H9 (cell line): ENCODE measurements at regions not wholly inside any gene's neighbourhood (a gene's known extent, or its start where the extent isn't known, plus 50 kb on each side); places are given as distances from the start of the nearest gene placed in this dataset.

ENCODE experiments used
- DNase-seq: peaks from one replicate; pipeline ENCODE4 v3.0.0-alpha.2; 2017
- H2AFZ ChIP-seq: one replicate; pipeline ENCODE4 v1.6.1; 2013; ENCODE audit warnings: mild to moderate bottlenecking, low read length, control low read depth, moderate library complexity
- H2AK5ac ChIP-seq: 2 replicates; pipeline ENCODE4 v1.6.1; 2013; ENCODE audit warnings: low read length, control low read depth, mixed read lengths; ENCODE audit not compliant: insufficient read length
- H2BK120ac ChIP-seq: one replicate; pipeline ENCODE4 v1.6.1; 2013; ENCODE audit warnings: low read depth, mild to moderate bottlenecking, low read length, control low read depth, inconsistent platforms; ENCODE audit not compliant: poor library complexity, severe bottlenecking
- H2BK12ac ChIP-seq: 2 replicates; pipeline ENCODE4 v1.6.1; 2013; ENCODE audit warnings: low read length, control low read depth, mixed read lengths, low read depth; ENCODE audit not compliant: insufficient read length
- H2BK15ac ChIP-seq: 2 replicates; pipeline ENCODE4 v1.6.1; 2013; ENCODE audit warnings: low read depth, low read length, control low read depth
- H2BK20ac ChIP-seq: one replicate; pipeline ENCODE4 v1.6.1; 2013; ENCODE audit warnings: low read depth, mild to moderate bottlenecking, low read length, control low read depth, inconsistent platforms; ENCODE audit not compliant: poor library complexity, severe bottlenecking
- H2BK5ac ChIP-seq: 2 replicates; pipeline ENCODE4 v1.6.1; 2013; ENCODE audit warnings: low read length, control low read depth, mixed read lengths; ENCODE audit not compliant: insufficient read length
- H3K14ac ChIP-seq: 2 replicates; pipeline ENCODE4 v1.6.1; 2013; ENCODE audit warnings: low read length, control low read depth; ENCODE audit not compliant: insufficient read depth
- H3K18ac ChIP-seq: 2 replicates; pipeline ENCODE4 v1.6.1; 2013; ENCODE audit warnings: low read depth, mild to moderate bottlenecking, mixed read lengths, low read length, control low read depth; ENCODE audit not compliant: insufficient read length
- H3K23ac ChIP-seq: 2 replicates; pipeline ENCODE4 v1.6.1; 2013; ENCODE audit warnings: low read length, control low read depth, mixed read lengths, low read depth; ENCODE audit not compliant: insufficient read length
- H3K23me2 ChIP-seq: 2 replicates; pipeline ENCODE4 v1.6.1; 2013; ENCODE audit warnings: low read depth, mild to moderate bottlenecking, mixed read lengths, low read length, control low read depth; ENCODE audit not compliant: insufficient read length, poor library complexity, severe bottlenecking
- H3K27ac ChIP-seq: 2 replicates; pipeline ENCODE4 v1.5.1; 2013; ENCODE audit warnings: low read length, control low read depth, mixed read lengths, low read depth; ENCODE audit not compliant: insufficient read length
- H3K27me3 ChIP-seq: 2 replicates; pipeline ENCODE4 v1.6.1; 2013; ENCODE audit warnings: low read length, control low read depth, inconsistent platforms; ENCODE audit not compliant: insufficient read depth
- H3K4ac ChIP-seq: 2 replicates; pipeline ENCODE4 v1.6.1; 2013; ENCODE audit warnings: low read depth, mild to moderate bottlenecking, control low read depth, inconsistent platforms, low read length, moderate library complexity
- H3K4me1 ChIP-seq: 2 replicates; pipeline ENCODE4 v1.6.1; 2013; ENCODE audit warnings: low read length, control low read depth, inconsistent platforms; ENCODE audit not compliant: insufficient read depth
- H3K4me2 ChIP-seq: 2 replicates; pipeline ENCODE4 v1.6.1; 2013; ENCODE audit warnings: low read length, control low read depth, mixed read lengths; ENCODE audit not compliant: insufficient read length, insufficient read depth
- H3K56ac ChIP-seq: 2 replicates; pipeline ENCODE4 v1.6.1; 2013; ENCODE audit warnings: low read depth, mild to moderate bottlenecking, mixed read lengths, low read length, control low read depth; ENCODE audit not compliant: insufficient read length
- H3K79me1 ChIP-seq: 2 replicates; pipeline ENCODE4 v1.6.1; 2013; ENCODE audit warnings: low read depth, mild to moderate bottlenecking, moderate library complexity, low read length, control low read depth, inconsistent platforms; ENCODE audit not compliant: insufficient read depth, poor library complexity, severe bottlenecking
- H3K79me2 ChIP-seq: 2 replicates; pipeline ENCODE4 v1.6.1; 2013; ENCODE audit warnings: low read length, control low read depth, inconsistent platforms; ENCODE audit not compliant: insufficient read depth
- H3K9ac ChIP-seq: 2 replicates; pipeline ENCODE4 v1.6.1; 2013; ENCODE audit warnings: low read length, control low read depth, mixed read lengths; ENCODE audit not compliant: insufficient read length; ENCODE audit errors: extremely low read depth
- H3K9me3 ChIP-seq: one replicate; pipeline ENCODE4 v1.6.1; 2013; ENCODE audit warnings: low read depth, low read length, inconsistent platforms; ENCODE audit not compliant: control insufficient read depth
- H3T11ph ChIP-seq: one replicate; pipeline ENCODE4 v1.6.1; 2013; ENCODE audit warnings: mild to moderate bottlenecking, low read length, control low read depth, inconsistent platforms
- H4K20me1 ChIP-seq: one replicate; pipeline ENCODE4 v1.6.1; 2013; ENCODE audit not compliant: control insufficient read depth, insufficient read length, insufficient read depth
- H4K5ac ChIP-seq: 2 replicates; pipeline ENCODE4 v1.6.1; 2013; ENCODE audit warnings: low read depth, mild to moderate bottlenecking, mixed read lengths, low read length, control low read depth; ENCODE audit not compliant: insufficient read length
- H4K8ac ChIP-seq: replicated peaks from 2 replicates; pipeline ENCODE4 v1.6.1; 2013; ENCODE audit warnings: low read length, control low read depth, mixed read lengths, low read depth; ENCODE audit not compliant: insufficient read length
- H4K91ac ChIP-seq: 2 replicates; pipeline ENCODE4 v1.6.1; 2013; ENCODE audit warnings: low read depth, mild to moderate bottlenecking, moderate library complexity, mixed read lengths, low read length, control low read depth; ENCODE audit not compliant: insufficient read length
- H3K27ac Mint-ChIP-seq, 3 experiments: 2 replicates in 2 of 3; 3 replicates in 1 of 3; pipeline ENCODE4 v1.8.0; 2020 to 2021; ENCODE audit warnings: mixed read lengths in 3 of 3, mild to moderate bottlenecking in 1 of 3, moderate library complexity in 1 of 3
- H3K27me3 Mint-ChIP-seq: 2 replicates; pipeline ENCODE4 v1.8.0; 2021; ENCODE audit warnings: low read depth, mild to moderate bottlenecking, moderate library complexity, mixed read lengths
- H3K36me3 Mint-ChIP-seq, 3 experiments: 2 replicates in 2 of 3; 3 replicates in 1 of 3; pipeline ENCODE4 v1.8.0; 2020 to 2021; ENCODE audit warnings: low read depth in 3 of 3, mixed read lengths in 3 of 3; ENCODE audit not compliant: insufficient read depth in 1 of 3
- H3K4me1 Mint-ChIP-seq, 2 experiments: 2 replicates each; pipeline ENCODE4 v1.8.0; 2020; ENCODE audit warnings: mixed read lengths in 2 of 2
- H3K4me3 Mint-ChIP-seq, 2 experiments: 2 replicates in 1 of 2; 3 replicates in 1 of 2; pipeline ENCODE4 v1.8.0; 2020 to 2021; ENCODE audit warnings: mild to moderate bottlenecking in 2 of 2, mixed read lengths in 2 of 2, moderate library complexity in 1 of 2
- H3K9me3 Mint-ChIP-seq, 2 experiments: 2 replicates in 1 of 2; 3 replicates in 1 of 2; pipeline ENCODE4 v1.8.0; 2020; ENCODE audit warnings: mild to moderate bottlenecking in 2 of 2, mixed read lengths in 2 of 2, moderate library complexity in 1 of 2
- CTCF ChIP-seq: fragments of 200-600 bp; sonication (generic); conservative IDR thresholded peaks from 3 replicates; pipeline ENCODE4 v1.8.0; 2021; ENCODE audit warnings: antibody characterized with exemption, mild to moderate bottlenecking
- WGBS: extraction: QIAGEN DNeasy Blood & Tissue Kit; methylation state at CpG from one replicate; pipeline ENCODE4 v1.1.7; 2013; ENCODE audit warnings: missing lambda C conversion rate, low lambda C conversion rate, mixed read lengths; ENCODE audit not compliant: insufficient read length; ENCODE audit errors: extremely low coverage; 5-methylcytosine and 5-hydroxymethylcytosine counted together

- H3K79me2 ChIP-seq: no peaks in the 10 kb centered on the region
- H3K4me2 ChIP-seq: no peak overlapping the region
- H3K14ac ChIP-seq: no peak overlapping the region
- no peak overlapping the region for H2BK15ac ChIP-seq
- no CpG with 5 or more reads among the region's 2 CpGs for WGBS
- H3K27ac ChIP-seq: no peak overlapping the region
- H2BK120ac ChIP-seq: no peak overlapping the region
- H3K79me1 ChIP-seq: no peaks in the 10 kb centered on the region
- H3K4me1 Mint-ChIP-seq: peaks cover 6 to 7% of the 10 kb centered on the region in 2 experiments
- no peak overlapping the region for H3T11ph ChIP-seq
- H3K4ac ChIP-seq: no peak overlapping the region
- H3K27me3 Mint-ChIP-seq: no peaks in the 10 kb centered on the region
- H2BK20ac ChIP-seq: no peak overlapping the region
- no peak overlapping the region for H3K18ac ChIP-seq
- H3K9ac ChIP-seq: no peak overlapping the region
- H3K56ac ChIP-seq: no peak overlapping the region
- H3K23ac ChIP-seq: no peak overlapping the region
- H3K23me2 ChIP-seq: no peaks in the 10 kb centered on the region
- no peak overlapping the region for H2BK5ac ChIP-seq
- H4K8ac ChIP-seq: no peak overlapping the region
- H2AK5ac ChIP-seq: no peak overlapping the region
- no peak overlapping the region for H4K91ac ChIP-seq
- TF ChIP-seq CTCF: no peak
- H3K27me3 ChIP-seq: no peaks in the 10 kb centered on the region
- no peak overlapping the region for H3K27ac Mint-ChIP-seq
- H3K36me3 Mint-ChIP-seq: peaks cover 6 to 18% (median 13%) of the 10 kb centered on the region in 3 experiments
- no peaks in the 10 kb centered on the region; the same call in 1 of the 2 replicates for H3K4me1 ChIP-seq
- H2AFZ ChIP-seq: no peak overlapping the region
- H3K4me3 Mint-ChIP-seq: no peak overlapping the region
- no peak overlapping the region for H4K5ac ChIP-seq
- no peaks in the 10 kb centered on the region for H3K9me3 ChIP-seq
- H3K9me3 Mint-ChIP-seq: peaks cover 10 to 11% of the 10 kb centered on the region in 2 experiments
- DNase-seq: no peak
- H4K20me1 ChIP-seq: no peaks in the 10 kb centered on the region
- no peak overlapping the region for H2BK12ac ChIP-seq
These were observed 943.4 kb downstream of the TTLL7 start for GRCh38 chr1:83055391-83056170.
